GM19467 (cell line): ENCODE measurements at regions not wholly inside any gene's neighbourhood (a gene's known extent, or its start where the extent isn't known, plus 50 kb on each side); places are given as distances from the start of the nearest gene placed in this dataset.
"Not testable (repeated sequence)": the region's sequence is repeated elsewhere in the genome, so short reads cannot be mapped to it uniquely, and the experiment has no call there.

ENCODE experiments used
- ATAC-seq: cut with Tn5 transposase; IDR thresholded peaks from one replicate; pipeline ENCODE4 v1.9.1; 2021; ENCODE audit warnings: mild to moderate bottlenecking, moderate library complexity; ENCODE audit not compliant: unreplicated experiment

- ATAC-seq, result no peak
These were observed 1395.0 kb downstream of the ZPLD1 start for GRCh38 chr3:103829723-103830326.

DNA sequence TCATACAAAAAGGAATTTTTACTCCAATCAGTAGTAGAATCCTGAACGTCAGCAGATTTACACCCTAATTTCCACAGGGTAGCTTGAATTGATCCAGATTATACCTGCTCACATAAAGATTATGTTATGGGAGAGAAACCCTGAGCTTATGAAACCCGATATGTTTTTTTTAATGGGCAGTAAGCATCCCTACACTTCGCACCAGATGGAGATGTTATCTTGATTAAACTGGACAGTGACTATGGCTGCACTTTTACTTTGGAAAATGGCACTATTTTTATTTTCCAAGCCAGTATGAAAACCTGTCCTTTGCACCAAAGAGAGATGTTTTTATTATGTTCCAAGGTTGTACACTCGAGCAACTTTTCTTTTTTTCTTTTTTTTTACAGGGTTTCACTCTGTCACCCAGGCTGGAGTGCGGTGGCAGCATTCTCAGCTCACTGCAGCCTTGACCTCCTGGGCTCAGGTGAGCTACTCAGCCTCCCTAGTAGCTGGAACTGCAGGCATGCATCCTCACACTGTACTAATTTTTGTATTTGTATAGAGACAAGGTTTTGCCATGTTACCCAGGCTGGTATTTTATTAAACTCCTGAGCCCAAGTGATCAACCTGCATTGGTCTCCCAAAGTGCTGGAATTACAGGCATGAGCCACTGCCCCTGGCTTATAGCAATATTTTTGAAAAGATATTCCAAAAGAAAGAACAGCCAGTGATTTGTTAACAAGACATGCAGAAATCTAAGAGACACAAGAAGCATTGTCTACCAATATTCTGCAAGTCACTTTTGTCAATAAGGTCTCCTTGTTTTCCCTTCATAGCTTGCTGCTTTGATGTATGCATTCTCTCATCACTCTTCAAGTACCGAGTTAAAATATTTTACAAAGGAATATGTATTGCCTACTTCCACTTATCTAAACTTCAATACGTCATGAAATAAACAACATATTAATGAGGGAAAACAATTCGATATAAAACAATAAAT is 1412.6 kb downstream of the ZPLD1 start:
- ATAC-seq, result no peak

DNA sequence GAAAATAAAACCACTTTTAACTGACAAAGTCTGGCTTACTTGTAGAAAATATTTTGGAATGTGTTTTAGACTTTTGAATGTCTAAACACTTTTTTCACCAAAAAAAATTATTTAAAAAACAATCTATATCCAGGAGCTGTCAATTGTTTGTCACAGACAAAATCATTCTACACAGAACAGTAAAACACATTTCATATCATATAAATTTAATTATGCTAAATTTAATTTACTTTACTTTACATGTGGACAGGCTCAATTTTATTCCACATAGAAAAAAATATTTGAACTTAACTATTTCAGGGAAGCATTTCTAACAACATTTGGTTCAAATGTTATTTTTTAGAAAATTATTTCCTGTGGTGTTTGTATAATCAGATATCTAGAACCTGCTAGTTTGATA is 1417.0 kb downstream of the ZPLD1 start:
- ATAC-seq, result no peak

DNA sequence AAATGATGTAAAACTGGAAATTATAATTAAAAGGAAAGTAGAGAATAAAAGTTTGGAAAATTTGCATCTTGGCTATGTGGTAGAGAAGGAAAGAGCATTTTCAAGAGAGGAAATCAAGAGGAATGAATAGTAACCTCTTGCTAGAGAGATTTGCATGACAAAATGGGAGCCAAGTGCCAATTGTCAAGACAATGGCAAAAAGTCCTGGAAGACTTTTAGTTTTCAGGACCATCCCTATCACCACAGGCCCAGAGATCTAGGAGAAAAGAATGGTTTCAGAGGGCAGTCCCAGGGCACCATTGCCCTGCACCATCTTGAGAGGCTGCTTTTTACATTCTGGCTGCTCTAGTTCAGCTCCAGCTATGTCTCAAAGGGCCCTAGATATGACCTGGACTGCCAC is 1427.6 kb downstream of the ZPLD1 start:
- ATAC-seq, result no peak

DNA sequence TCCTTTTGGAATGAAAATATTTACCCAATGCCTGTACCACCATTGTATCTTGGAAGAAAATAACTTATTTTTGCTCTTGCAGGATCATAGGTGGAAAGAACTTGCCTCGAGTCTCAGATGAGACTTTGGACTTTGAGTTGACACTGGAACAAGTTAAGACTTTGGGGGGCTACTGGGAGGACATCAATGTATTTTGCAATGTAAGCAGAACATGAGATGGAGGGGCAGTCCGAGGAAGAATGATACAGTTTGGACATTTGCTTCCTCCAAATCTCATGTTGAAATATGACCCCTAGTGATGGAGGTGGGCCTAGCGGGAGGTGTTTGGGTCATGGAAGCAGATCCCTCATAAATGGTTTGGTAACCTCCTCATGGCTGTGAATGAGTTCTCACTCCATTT is 1428.6 kb downstream of the ZPLD1 start:
- no peak for ATAC-seq

DNA sequence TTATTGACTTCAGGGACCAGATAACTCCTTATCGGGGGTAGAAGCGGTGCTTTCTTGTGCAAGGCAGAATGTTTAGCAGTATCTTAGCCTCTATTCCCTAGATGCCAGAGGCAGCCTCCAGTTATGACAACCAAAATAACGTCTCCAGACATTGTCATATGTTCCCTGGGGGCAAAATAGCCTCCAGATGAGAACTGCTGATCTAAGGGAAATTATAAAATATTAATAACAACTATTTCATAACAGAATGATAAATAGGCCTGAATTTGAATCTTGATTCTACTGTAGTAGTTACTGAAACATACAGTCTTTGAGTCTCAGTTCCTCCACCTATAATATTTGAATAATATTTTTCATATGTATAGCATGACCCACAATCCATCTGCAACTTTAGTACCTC is 1431.3 kb downstream of the ZPLD1 start:
- no peak for ATAC-seq

GRCh38 chr3:103873021-103873420 is 1438.2 kb downstream of the ZPLD1 start:
- no peak for ATAC-seq

DNA sequence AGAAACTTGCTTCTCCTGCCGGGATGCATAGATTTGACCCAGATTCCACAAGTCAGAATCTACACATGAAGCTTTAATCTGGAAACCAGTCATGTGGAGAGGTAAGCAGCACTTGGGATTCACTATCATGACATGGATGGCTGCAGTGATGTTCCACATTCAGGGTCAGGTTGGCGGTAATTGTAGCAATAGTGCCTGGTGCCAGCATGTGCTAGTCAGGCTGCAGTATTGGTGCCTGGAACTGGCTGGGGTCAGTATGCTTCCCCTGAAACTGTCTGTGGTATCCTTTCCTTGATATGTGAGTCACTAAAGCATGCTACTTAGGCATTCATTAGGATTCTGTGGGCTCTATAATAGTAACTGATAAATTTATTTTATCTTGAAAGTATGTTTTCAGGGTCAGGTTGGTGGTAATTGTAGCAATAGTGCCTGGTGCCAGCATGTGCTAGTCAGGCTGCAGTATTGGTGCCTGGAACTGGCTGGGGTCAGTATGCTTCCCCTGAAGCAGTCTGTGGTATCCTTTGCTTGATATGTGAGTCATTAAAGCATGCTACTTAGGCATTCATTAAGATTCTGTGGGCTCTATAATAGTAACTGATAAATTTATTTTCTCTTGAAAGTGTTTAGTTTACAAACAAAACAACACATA is 1439.2 kb downstream of the ZPLD1 start:
- no peak for ATAC-seq

GRCh38 chr3:103881809-103882208 is 1447.0 kb downstream of the ZPLD1 start:
- ATAC-seq, result not testable (repeated sequence)

DNA sequence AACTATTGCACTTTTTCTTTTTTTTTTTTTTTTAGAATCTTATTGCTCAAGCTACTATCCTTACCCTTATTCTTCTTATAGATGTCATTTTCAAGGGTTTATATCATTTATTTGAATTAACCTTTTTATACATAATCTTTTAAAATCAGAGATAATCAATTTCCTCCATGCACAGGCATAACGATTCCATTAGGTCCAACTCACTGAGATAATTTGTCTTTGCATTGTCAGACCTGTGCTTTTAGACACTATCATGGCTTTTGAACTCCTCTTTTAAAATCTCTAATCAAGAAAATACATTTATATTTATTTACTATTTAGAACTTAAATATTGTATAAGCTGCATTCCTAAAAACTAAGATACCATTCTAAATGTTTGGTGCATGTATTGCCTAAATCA is 1454.9 kb downstream of the ZPLD1 start:
- no peak for ATAC-seq

- ATAC-seq, result no peak
These were observed 1459.5 kb downstream of the ZPLD1 start for GRCh38 chr3:103894162-103894822.

DNA sequence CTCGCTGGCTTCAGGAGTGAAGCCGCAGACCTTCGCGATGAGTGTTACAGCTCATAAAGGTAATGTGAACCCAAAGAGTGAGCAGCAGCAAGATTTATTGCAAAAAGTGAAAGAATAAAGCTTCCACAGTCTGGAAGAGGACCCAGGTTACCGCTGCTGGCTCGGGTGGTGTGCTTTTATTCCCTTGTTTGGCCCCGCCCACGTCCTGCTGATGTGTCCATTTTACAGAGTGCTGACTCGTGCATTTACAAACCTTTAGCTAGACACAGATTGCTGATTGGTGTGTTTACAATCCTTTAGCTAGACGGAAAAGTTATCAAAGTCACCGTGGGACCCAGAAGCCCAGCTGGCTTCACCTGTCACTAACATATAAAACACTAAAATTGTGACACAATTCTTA is 1464.5 kb downstream of the ZPLD1 start:
- ATAC-seq, result no peak

DNA sequence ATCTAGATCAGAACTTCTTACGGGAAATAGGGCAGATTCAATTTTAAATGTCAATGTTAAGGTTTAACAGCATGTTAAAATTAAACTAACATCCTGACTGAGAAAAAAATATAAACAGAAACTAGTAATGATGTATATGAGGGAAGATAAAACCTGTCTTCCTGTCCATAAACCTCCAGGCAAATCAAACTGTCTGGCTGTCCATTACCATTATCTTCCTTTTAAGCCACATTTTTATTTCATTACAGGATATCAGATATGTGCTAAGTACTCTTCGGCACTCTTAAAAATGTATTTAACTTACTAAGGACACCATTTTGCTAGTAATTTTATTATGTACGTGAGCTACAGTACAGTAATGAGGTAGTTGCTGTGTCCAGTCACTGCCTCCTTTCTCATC is 1461.7 kb upstream of the ALCAM start:
- ATAC-seq, result no peak

DNA sequence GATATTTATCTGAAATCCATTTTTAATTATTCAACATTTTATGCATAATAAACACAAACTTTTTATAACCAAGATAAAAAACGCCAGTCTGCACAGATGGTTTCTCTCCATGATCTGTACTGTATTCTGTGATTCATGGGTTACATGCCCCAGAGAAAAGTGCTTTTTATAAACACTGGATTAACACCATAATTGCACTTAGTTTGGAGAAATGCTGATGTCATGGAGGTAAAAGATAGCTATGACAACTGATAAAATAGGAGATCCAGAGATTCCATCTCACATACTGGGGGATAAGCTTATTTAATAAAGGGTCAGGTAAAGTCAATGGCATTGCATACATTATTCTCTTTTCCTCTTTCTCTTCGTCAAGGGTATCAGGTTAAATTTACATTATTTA is 1460.4 kb upstream of the ALCAM start:
- no peak for ATAC-seq

DNA sequence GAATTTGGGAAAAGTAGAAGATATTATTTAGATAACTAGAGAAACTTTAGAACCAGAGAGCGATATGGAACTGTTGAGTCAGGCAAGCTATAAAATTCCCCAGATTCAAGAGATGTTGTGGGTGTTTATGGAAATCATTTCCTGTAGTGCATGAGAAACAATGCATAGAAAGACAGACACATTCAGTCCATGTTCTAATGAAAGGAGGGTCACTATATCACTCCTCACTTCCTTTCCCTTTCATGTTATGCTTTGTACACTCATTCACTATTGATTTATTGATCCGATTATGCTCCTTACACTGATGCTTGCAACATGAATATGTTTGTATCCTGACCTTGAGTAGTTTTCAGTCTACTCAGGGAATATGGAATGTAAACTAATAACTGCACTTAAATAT is 1459.9 kb upstream of the ALCAM start:
- ATAC-seq, result no peak

- no peak for ATAC-seq
These were observed 1459.1 kb upstream of the ALCAM start for GRCh38 chr3:103907567-103907966.

GRCh38 chr3:103909395-103909794 is 1457.3 kb upstream of the ALCAM start:
- ATAC-seq, result no peak

DNA sequence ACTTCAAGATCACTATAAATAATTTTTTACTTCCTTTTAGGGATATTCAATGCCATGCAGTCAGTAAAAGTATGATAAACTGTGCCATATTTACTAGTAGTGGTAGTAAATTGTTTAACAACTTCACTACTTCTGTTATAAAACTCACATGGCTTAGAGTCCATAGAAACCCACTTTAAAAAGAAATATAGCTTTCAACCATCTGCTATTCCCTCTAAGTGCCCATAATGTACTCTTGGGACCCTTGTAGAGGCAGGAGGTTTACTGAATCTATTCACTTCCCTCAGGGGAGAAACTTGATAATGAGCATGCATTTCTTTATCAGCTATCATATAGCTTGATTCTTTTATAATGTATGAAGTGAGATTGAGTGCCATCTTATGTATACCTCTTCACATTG is 1448.4 kb upstream of the ALCAM start:
- no peak for ATAC-seq

DNA sequence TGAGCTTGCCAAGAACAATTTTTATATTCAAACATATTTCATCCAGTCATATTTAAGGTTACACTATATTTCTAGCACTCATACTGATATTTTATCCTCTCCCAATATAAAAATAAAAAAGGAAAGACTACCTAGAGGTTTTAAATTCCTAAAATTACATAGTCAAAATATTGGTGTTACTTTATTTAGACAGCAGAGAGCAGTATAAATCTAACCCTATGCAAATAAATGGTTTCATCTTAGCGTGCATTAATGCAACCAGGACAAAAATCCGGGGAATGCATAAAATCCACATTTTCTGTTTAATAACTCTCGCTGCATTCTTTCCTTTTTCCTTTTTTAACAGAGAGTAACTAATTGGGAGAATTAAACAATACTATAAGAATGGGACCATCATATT is 1447.4 kb upstream of the ALCAM start:
- no peak for ATAC-seq

- ATAC-seq, result no peak
These were observed 1442.8 kb upstream of the ALCAM start for GRCh38 chr3:103923907-103924306.

- ATAC-seq, result no peak
These were observed 1442.2 kb upstream of the ALCAM start for GRCh38 chr3:103924544-103924943.
